GM12873 (cell line): ENCODE measurements at regions not wholly inside any gene's neighbourhood (a gene's known extent, or its start where the extent isn't known, plus 50 kb on each side); places are given as distances from the start of the nearest gene placed in this dataset.

Source experiments
- CTCF ChIP-seq: IDR thresholded peaks from 2 replicates; pipeline ENCODE4 v1.5.1; 2012; ENCODE audit warnings: low read depth, mild to moderate bottlenecking, moderate library complexity, low read length, control low read depth; ENCODE audit not compliant: insufficient read depth; ENCODE audit errors: missing control alignments

- TF ChIP-seq CTCF = no peak
Observed at GRCh38 chr9:69985971-69986370, 57.7 kb upstream of the MAMDC2 start.

- TF ChIP-seq CTCF = no peak
Observed at GRCh38 chr9:69986970-69987369, 56.7 kb upstream of the MAMDC2 start.

- no peak for TF ChIP-seq CTCF
Observed at GRCh38 chr9:69987457-69987856, 56.2 kb upstream of the MAMDC2 start.

- no peak for TF ChIP-seq CTCF
Observed at GRCh38 chr9:69993110-69993509, 50.5 kb upstream of the MAMDC2 start.
